ENCODE measurements at regions not wholly inside any gene's neighbourhood (a gene's known extent, or its start where the extent isn't known, plus 50 kb on each side); places are given as distances from the start of the nearest gene placed in this dataset.

GRCh38 chr6:159439651-159440050, 253.4 kb downstream of the SOD2 start (continued):
- TF ChIP-seq PRDM10 (tag by site-specific recombination; IDR thresholded peaks at IDR 0.05): no peak

GRCh38 chr6:159438106-159438505, 254.9 kb downstream of the SOD2 start:
- ChIA-PET POLR2A (no interaction called here), CTCF (interaction anchor here (0.6 kb wide), 1 partner anchor 484 kb away, joined by 3 read pairs; no protein-coding TSS in a partner anchor)
- TF ChIP-seq ZNF670 (tag by site-specific recombination; IDR thresholded peaks at IDR 0.05; ENCODE audit: low read depth): no peak
- no peak for TF ChIP-seq ZNF16 (tag by site-specific recombination; IDR thresholded peaks at IDR 0.05; ENCODE audit: low read depth)
- no peak for TF ChIP-seq ZNF571 (tag by site-specific recombination; IDR thresholded peaks at IDR 0.05)
- no peak for TF ChIP-seq ZNF221 (tag by site-specific recombination; IDR thresholded peaks at IDR 0.05; ENCODE audit: borderline replicate concordance)
- TF ChIP-seq ZBTB20 (tag by site-specific recombination; IDR thresholded peaks at IDR 0.05): no peak
- TF ChIP-seq ZNF791 (tag by site-specific recombination; IDR thresholded peaks at IDR 0.05): no peak
- no peak for TF ChIP-seq ZNF747 (tag by site-specific recombination; IDR thresholded peaks at IDR 0.05)
- TF ChIP-seq SP2 (tag by site-specific recombination; IDR thresholded peaks at IDR 0.05): no peak
- TF ChIP-seq HOXA7 (CRISPR knock-in tag; IDR thresholded peaks at IDR 0.05; ENCODE audit: borderline replicate concordance): no peak
- no peak for TF ChIP-seq ZNF449 (tag by site-specific recombination; IDR thresholded peaks at IDR 0.05)
- no peak overlapping the region for H3K27ac ChIP-seq (ENCODE audit: extremely low read depth, low read depth, low read length)
- no peaks in the 10 kb centered on the region for H3K36me3 ChIP-seq (ENCODE audit: control insufficient read depth in 2 of 2, insufficient read depth in 1 of 2, low read length in 2 of 2)
- no peaks in the 10 kb centered on the region for H3K9me3 ChIP-seq (ENCODE audit: control insufficient read depth, insufficient read depth, low read depth, low read length)
- no peak overlapping the region for H3K4me3 ChIP-seq (ENCODE audit: low read depth, low read length)
- H3K4me1 ChIP-seq (ENCODE audit: control insufficient read depth, insufficient read depth, low read length): no peaks in the 10 kb centered on the region

GRCh38 chr6:159436581-159436980, 256.5 kb downstream of the SOD2 start:
- H3K9me3 ChIP-seq (ENCODE audit: control insufficient read depth, insufficient read depth, low read depth, low read length): no peaks in the 10 kb centered on the region
- H3K4me1 ChIP-seq (ENCODE audit: control insufficient read depth, insufficient read depth, low read length): no peaks in the 10 kb centered on the region
- CTCF ChIA-PET: interaction anchor here (0.6 kb wide), 1 partner anchor 27 kb away, joined by 3 read pairs; no protein-coding TSS in a partner anchor
- TF ChIP-seq WT1 (tag by site-specific recombination; IDR thresholded peaks at IDR 0.05) (no peak), ZNF692 (tag by site-specific recombination; IDR thresholded peaks at IDR 0.05) (no peak), SP3 (tag by site-specific recombination; IDR thresholded peaks at IDR 0.05) (no peak), ZNF416 (tag by site-specific recombination; IDR thresholded peaks at IDR 0.05) (no peak), ZNF16 (tag by site-specific recombination; IDR thresholded peaks at IDR 0.05; ENCODE audit: low read depth) (no peak), SETDB1 (IDR thresholded peaks at IDR 0.05; ENCODE audit: insufficient read length, low read length) (no peak), PBX3 (CRISPR knock-in tag; IDR thresholded peaks at IDR 0.05) (no peak), ZNF677 (tag by site-specific recombination; IDR thresholded peaks at IDR 0.05) (no peak), ZNF701 (tag by site-specific recombination; IDR thresholded peaks at IDR 0.05) (no peak), PRDM6 (tag by site-specific recombination; IDR thresholded peaks at IDR 0.05) (no peak), ZNF530 (tag by site-specific recombination; IDR thresholded peaks at IDR 0.05; ENCODE audit: low read depth) (no peak), ZNF292 (tag by site-specific recombination; IDR thresholded peaks at IDR 0.05; ENCODE audit: borderline replicate concordance, low read depth) (no peak), ZNF302 (tag by site-specific recombination; IDR thresholded peaks at IDR 0.05; ENCODE audit: low read depth) (no peak), SCRT1 (tag by site-specific recombination; IDR thresholded peaks at IDR 0.05; ENCODE audit: borderline replicate concordance) (no peak), ZFHX2 (tag by site-specific recombination; conservative IDR thresholded peaks at IDR 0.05) (no peak), ZFP41 (tag by site-specific recombination; IDR thresholded peaks at IDR 0.05; ENCODE audit: borderline replicate concordance) (no peak)
- no peak overlapping the region for H3K27ac ChIP-seq (ENCODE audit: extremely low read depth, low read depth, low read length)
- H3K4me3 ChIP-seq (ENCODE audit: low read depth, low read length): no peak overlapping the region
- POLR2A ChIA-PET: no interaction called here
- H3K36me3 ChIP-seq (ENCODE audit: control insufficient read depth in 2 of 2, insufficient read depth in 1 of 2, low read length in 2 of 2): no peaks in the 10 kb centered on the region

Data from HEK293 (cell line).